HEK293T (cell line): ENCODE measurements at regions not wholly inside any gene's neighbourhood (a gene's known extent, or its start where the extent isn't known, plus 50 kb on each side); places are given as distances from the start of the nearest gene placed in this dataset.

Experiments
- CTCF ChIA-PET: fragments of 350-600 bp; formaldehyde crosslinking; extraction: SDS; loops from one replicate; lab custom pipeline; 2021; ENCODE audit warnings: antibody characterized with exemption, inconsistent platforms; lab: Yijun Ruan, JAX
- POLR2A ChIA-PET: fragments of 350-600 bp; formaldehyde crosslinking; extraction: SDS; loops from one replicate; lab custom pipeline; 2020; ENCODE audit warnings: antibody characterized with exemption, inconsistent platforms; lab: Yijun Ruan, JAX
- DNase-seq: peaks from one replicate; pipeline ENCODE4 v3.0.0; 2012; ENCODE audit warnings: mixed read lengths; ENCODE audit errors: extremely low spot score
- ARNT ChIP-seq: fragments of 450-650 bp; IDR thresholded peaks from 2 replicates; pipeline ENCODE4 v1.6.1; 2017; ENCODE audit warnings: mild to moderate bottlenecking
- BHLHE40 ChIP-seq: fragments of 450-650 bp; IDR thresholded peaks from 2 replicates; pipeline ENCODE4 v1.6.1; 2016; ENCODE audit warnings: mild to moderate bottlenecking, moderate library complexity, borderline replicate concordance
- CTBP1 ChIP-seq: fragments of 450-650 bp; IDR thresholded peaks from 2 replicates; pipeline ENCODE4 v1.6.1; 2016; ENCODE audit warnings: borderline replicate concordance
- ELF4 ChIP-seq: fragments of 450-650 bp; IDR thresholded peaks from 2 replicates; pipeline ENCODE4 v1.6.1; 2017; ENCODE audit warnings: antibody characterized with exemption
- FOXA1 ChIP-seq: fragments of 450-650 bp; IDR thresholded peaks from 2 replicates; pipeline ENCODE4 v1.6.1; 2016; ENCODE audit warnings: mild to moderate bottlenecking
- FOXK2 ChIP-seq: fragments of 450-650 bp; IDR thresholded peaks from 2 replicates; pipeline ENCODE4 v1.6.1; 2016; ENCODE audit warnings: mild to moderate bottlenecking
- FOXM1 ChIP-seq: fragments of 450-650 bp; IDR thresholded peaks from 2 replicates; pipeline ENCODE4 v1.6.1; 2017; ENCODE audit warnings: mild to moderate bottlenecking, borderline replicate concordance
- HDGF ChIP-seq: fragments of 450-650 bp; IDR thresholded peaks from 2 replicates; pipeline ENCODE4 v1.6.1; 2017; ENCODE audit warnings: antibody characterized with exemption, borderline replicate concordance
- L3MBTL2 ChIP-seq: fragments of 450-650 bp; conservative IDR thresholded peaks from 2 replicates; pipeline ENCODE4 v1.6.1; 2016; ENCODE audit warnings: mild to moderate bottlenecking
- LEF1 ChIP-seq: fragments of 450-650 bp; IDR thresholded peaks from 2 replicates; pipeline ENCODE4 v1.6.1; 2017; ENCODE audit warnings: mild to moderate bottlenecking, borderline replicate concordance
- NFRKB ChIP-seq: fragments of 450-650 bp; IDR thresholded peaks from 2 replicates; pipeline ENCODE4 v1.6.1; 2016; ENCODE audit warnings: mild to moderate bottlenecking, moderate library complexity
- SP1 ChIP-seq: fragments of 450-650 bp; IDR thresholded peaks from 2 replicates; pipeline ENCODE4 v1.6.1; 2017
- SUZ12 ChIP-seq: fragments of 450-650 bp; IDR thresholded peaks from 2 replicates; pipeline ENCODE4 v1.6.1; 2016; ENCODE audit warnings: mild to moderate bottlenecking
- TARDBP ChIP-seq: fragments of 450-650 bp; IDR thresholded peaks from 2 replicates; pipeline ENCODE4 v1.6.1; 2016
- ZNF384 ChIP-seq: fragments of 450-650 bp; IDR thresholded peaks from 2 replicates; pipeline ENCODE4 v1.6.1; 2016
- TF ChIP-seq, protein P1 (sequence below): fragments of 450-650 bp; IDR thresholded peaks from 2 replicates; pipeline ENCODE4 v1.6.1; 2016

- TF ChIP-seq SUZ12: no peak
- no peak for TF ChIP-seq TARDBP
- no peak for TF ChIP-seq LEF1
- POLR2A ChIA-PET: no interaction called here
- CTCF ChIA-PET: no interaction called here
- DNase-seq: no peak
These were observed 294.9 kb downstream of the LRRIQ3 start for GRCh38 chr1:73903092-73903491.

DNA sequence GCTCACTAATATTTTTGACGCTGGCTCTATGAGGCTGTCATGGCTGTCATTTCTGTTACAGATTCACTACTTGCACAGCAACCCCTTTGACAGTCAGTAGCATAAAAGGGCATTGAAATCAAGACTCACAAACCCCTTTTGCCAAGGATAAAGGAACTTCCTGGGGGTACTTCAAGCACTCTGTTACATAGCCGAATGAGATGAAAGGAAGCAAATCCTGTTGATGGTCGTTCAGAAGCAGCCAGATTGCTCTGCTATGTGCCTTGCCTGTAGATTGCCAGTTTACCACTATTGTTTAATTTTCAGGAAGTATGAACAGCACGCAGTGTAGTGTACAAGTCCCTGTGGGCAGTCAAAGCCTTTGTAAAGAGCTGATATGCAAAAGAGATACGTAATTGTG, 296.2 kb downstream of the LRRIQ3 start:
- POLR2A ChIA-PET: no interaction called here
- CTCF ChIA-PET: no interaction called here
- DNase-seq: no peak
- TF ChIP-seq BHLHE40: no peak
- no peak for TF ChIP-seq FOXM1
- TF ChIP-seq, protein P1, sequence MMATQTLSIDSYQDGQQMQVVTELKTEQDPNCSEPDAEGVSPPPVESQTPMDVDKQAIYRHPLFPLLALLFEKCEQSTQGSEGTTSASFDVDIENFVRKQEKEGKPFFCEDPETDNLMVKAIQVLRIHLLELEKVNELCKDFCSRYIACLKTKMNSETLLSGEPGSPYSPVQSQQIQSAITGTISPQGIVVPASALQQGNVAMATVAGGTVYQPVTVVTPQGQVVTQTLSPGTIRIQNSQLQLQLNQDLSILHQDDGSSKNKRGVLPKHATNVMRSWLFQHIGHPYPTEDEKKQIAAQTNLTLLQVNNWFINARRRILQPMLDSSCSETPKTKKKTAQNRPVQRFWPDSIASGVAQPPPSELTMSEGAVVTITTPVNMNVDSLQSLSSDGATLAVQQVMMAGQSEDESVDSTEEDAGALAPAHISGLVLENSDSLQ: no peak
- no peak for TF ChIP-seq ARNT
- TF ChIP-seq FOXK2: no peak
- no peak for TF ChIP-seq TARDBP
- no peak for TF ChIP-seq CTBP1
- no peak for TF ChIP-seq FOXA1
- TF ChIP-seq ZNF384: no peak
- no peak for TF ChIP-seq NFRKB

GRCh38 chr1:73899311-73899710, 298.7 kb downstream of the LRRIQ3 start:
- TF ChIP-seq ELF4: no peak
- TF ChIP-seq ARNT: no peak
- TF ChIP-seq BHLHE40: no peak
- TF ChIP-seq CTBP1: no peak
- TF ChIP-seq, protein P1: no peak
- no peak for TF ChIP-seq SUZ12
- TF ChIP-seq SP1: no peak
- no peak for TF ChIP-seq ZNF384
- no peak for TF ChIP-seq LEF1
- CTCF ChIA-PET: no interaction called here
- POLR2A ChIA-PET: no interaction called here
- DNase-seq: no peak

DNA sequence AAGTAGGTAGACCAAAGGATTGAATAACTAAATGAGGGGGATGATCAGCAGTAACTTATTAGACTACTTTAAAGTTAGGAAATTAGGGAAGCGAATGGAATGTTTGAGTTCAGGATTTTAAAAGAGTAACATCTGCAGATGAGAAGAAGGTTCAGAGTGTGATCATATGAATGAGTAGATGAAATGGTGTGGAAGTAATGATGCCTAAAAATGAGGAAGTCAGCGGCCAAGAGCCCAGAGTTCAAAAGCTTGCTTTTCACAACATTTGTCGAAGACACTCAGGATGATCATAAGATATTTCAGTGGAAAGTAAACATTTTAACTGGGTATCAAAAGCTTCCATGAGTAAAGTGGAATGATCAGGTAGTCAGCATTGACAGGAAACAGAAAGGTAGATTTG, 299.4 kb downstream of the LRRIQ3 start:
- POLR2A ChIA-PET: no interaction called here
- TF ChIP-seq LEF1: no peak
- no peak for TF ChIP-seq BHLHE40
- TF ChIP-seq ELF4: no peak
- no peak for TF ChIP-seq FOXM1
- TF ChIP-seq TARDBP: no peak
- TF ChIP-seq SUZ12: no peak
- TF ChIP-seq, protein P1: no peak
- no peak for TF ChIP-seq L3MBTL2
- TF ChIP-seq CTBP1: no peak
- no peak for TF ChIP-seq ARNT
- no peak for TF ChIP-seq FOXK2
- TF ChIP-seq SP1: no peak
- no peak for TF ChIP-seq HDGF
- TF ChIP-seq ZNF384: no peak
- no peak for TF ChIP-seq FOXA1
- no peak for TF ChIP-seq NFRKB
- DNase-seq: no peak
- CTCF ChIA-PET: no interaction called here

- no peak for DNase-seq
- ChIA-PET POLR2A (no interaction called here), CTCF (no interaction called here)
- no peak for TF ChIP-seq CTBP1
- TF ChIP-seq SP1: no peak
- no peak for TF ChIP-seq SUZ12
- no peak for TF ChIP-seq BHLHE40
- no peak for TF ChIP-seq FOXK2
- no peak for TF ChIP-seq L3MBTL2
These were observed 310.6 kb downstream of the LRRIQ3 start for GRCh38 chr1:73887412-73887811.

DNA sequence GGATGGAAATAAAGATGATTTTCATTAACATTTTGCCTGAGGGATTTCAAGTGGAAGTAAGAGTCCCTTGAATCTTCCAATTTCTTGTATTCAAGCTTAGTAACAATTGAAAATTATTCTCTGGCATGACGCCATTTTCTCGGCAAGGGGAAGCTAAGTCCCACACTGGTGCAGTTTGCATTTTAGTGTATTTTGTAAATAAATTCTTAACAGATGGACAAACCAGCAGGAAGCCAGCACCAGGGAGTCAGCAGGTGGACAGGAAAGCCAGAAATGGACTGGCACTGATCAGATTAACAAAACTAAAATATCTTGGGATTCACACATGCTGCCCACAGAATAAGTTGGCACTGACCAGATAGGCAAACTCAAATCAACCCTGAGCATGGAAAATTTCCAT, 311.3 kb downstream of the LRRIQ3 start:
- CTCF ChIA-PET: no interaction called here
- no peak for DNase-seq
- POLR2A ChIA-PET: no interaction called here
- TF ChIP-seq FOXA1 (no peak), HDGF (no peak), SP1 (no peak), LEF1 (no peak), ELF4 (no peak), NFRKB (no peak), TARDBP (no peak), ZNF384 (no peak), BHLHE40 (no peak), SUZ12 (no peak), FOXM1 (no peak), L3MBTL2 (no peak), CTBP1 (no peak), FOXK2 (no peak)
- TF ChIP-seq, protein P1: no peak
